ENCODE measurements at regions not wholly inside any gene's neighbourhood (a gene's known extent, or its start where the extent isn't known, plus 50 kb on each side); places are given as distances from the start of the nearest gene placed in this dataset.

DNA sequence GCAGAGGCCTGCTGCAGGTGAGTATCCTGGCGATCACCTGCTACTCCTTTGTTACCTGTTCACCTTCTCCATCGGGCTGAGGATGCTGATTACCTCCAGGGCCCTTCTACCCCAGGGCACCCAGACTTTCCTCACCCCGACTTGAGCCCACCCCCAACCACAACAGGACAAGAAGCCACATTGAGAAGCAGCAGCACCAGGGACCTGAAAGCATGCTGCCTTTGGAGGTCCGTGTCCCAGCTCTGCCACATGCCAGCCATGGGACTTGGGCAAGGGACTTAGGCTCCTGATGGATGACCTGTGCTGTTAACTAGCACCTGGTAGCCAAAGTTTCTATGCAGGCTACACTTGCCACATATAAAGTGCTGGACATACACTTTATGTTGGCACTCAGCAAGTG is 89.7 kb downstream of the CPZ start:
- CTCF ChIA-PET = no interaction called here
- POLR2A ChIA-PET = no interaction called here
- TF ChIP-seq, protein P1, sequence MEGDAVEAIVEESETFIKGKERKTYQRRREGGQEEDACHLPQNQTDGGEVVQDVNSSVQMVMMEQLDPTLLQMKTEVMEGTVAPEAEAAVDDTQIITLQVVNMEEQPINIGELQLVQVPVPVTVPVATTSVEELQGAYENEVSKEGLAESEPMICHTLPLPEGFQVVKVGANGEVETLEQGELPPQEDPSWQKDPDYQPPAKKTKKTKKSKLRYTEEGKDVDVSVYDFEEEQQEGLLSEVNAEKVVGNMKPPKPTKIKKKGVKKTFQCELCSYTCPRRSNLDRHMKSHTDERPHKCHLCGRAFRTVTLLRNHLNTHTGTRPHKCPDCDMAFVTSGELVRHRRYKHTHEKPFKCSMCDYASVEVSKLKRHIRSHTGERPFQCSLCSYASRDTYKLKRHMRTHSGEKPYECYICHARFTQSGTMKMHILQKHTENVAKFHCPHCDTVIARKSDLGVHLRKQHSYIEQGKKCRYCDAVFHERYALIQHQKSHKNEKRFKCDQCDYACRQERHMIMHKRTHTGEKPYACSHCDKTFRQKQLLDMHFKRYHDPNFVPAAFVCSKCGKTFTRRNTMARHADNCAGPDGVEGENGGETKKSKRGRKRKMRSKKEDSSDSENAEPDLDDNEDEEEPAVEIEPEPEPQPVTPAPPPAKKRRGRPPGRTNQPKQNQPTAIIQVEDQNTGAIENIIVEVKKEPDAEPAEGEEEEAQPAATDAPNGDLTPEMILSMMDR (IDR thresholded peaks at IDR 0.05; ENCODE audit: control extremely low read depth, extremely low read depth, low read depth, missing control alignments) = no peak
- no peak for DNase-seq (ENCODE audit: extremely low spot score)

DNA sequence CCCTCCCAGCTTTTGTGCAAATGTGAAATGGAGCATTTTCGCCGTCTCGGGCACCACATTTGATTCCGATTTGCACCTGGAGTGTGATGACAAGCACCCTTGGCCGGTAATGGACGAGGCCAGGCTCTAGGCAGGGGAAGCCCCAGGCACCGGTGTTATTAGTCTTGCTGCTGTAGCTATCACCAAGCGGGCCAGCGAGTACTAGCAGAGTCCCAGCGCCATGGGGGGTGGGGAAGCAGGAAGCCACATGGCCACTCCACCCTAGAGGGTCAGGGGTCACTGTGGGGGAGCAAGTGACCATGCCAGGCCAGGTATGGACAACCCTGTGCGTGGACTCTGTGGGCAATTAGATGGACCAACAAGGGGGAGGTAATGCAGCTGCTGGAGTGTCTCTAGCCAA is 88.8 kb downstream of the CPZ start:
- ChIA-PET POLR2A (no interaction called here), CTCF (no interaction called here)
- no peak for DNase-seq (ENCODE audit: extremely low spot score)
- TF ChIP-seq, protein P1 (IDR thresholded peaks at IDR 0.05; ENCODE audit: control extremely low read depth, extremely low read depth, low read depth, missing control alignments) = no peak

DNA sequence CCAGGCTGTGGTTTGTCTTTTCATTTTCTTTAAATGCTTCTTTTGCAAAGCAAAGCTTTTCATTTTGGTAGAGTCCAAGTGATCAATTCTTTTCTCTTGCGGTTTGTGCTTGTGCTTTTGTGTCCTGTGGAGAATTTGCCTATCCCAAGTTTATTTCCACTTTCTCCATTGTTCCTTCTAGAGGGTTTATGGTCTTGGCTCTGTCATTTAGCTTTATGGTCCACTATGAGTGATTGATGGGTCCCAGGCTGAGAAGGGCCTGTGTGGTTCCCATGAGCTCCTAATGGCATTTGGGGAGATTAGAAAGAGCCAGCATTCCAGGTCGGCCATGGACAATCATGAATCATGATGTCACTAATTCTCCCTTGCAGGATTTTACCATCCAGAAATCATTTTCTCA is 86.5 kb downstream of the CPZ start:
- no peak for DNase-seq (ENCODE audit: extremely low spot score)
- TF ChIP-seq, protein P1 (IDR thresholded peaks at IDR 0.05; ENCODE audit: control extremely low read depth, extremely low read depth, low read depth, missing control alignments) = no peak
- ChIA-PET CTCF (no interaction called here), POLR2A (no interaction called here)

DNA sequence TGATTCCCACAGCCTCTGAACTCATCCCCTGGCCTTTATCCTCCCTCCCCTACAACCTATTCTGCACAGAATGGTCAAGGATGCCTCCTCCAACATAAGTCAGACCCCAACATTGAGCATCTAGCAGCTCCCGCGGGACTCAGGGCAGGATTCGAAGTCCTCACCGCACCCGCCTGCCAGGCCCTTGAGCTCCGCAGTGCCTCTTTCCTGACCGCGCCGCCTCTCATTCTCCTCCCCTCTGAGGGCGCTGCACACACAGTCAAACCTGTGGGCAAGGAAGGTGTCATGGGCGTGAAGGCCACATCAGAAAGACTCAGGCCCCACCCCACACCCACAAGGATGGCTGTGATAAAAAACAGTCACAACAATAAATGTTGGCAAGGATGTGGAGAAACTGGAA is 84.1 kb downstream of the CPZ start:
- no peak for DNase-seq (ENCODE audit: extremely low spot score)
- POLR2A ChIA-PET = no interaction called here
- TF ChIP-seq, protein P1 (IDR thresholded peaks at IDR 0.05; ENCODE audit: control extremely low read depth, extremely low read depth, low read depth, missing control alignments) = no peak
- CTCF ChIA-PET = no interaction called here

DNA sequence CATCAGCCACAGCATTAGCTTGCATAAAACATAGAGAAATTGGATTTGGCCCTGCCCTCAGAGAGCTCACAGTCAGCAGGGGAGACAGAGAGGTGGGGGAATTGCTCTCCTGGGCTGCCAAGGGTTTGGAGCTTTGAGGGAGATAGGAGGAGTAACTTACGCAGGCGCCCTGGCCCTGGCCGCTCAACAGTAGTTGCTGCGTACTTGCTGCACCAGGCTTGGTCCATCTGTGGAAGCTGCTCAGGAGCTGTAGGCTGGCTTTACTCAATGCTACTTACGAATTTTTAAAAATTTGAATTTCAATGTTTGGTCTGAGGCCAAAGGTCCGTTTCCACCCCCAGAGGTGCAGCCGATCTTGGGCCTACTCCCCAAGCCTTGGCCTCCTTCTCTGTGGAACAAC is 83.3 kb downstream of the CPZ start:
- CTCF ChIA-PET = interaction anchor here (2.6 kb wide), 1 partner anchor 12 kb away, joined by 9 read pairs; no protein-coding TSS in a partner anchor

DNA sequence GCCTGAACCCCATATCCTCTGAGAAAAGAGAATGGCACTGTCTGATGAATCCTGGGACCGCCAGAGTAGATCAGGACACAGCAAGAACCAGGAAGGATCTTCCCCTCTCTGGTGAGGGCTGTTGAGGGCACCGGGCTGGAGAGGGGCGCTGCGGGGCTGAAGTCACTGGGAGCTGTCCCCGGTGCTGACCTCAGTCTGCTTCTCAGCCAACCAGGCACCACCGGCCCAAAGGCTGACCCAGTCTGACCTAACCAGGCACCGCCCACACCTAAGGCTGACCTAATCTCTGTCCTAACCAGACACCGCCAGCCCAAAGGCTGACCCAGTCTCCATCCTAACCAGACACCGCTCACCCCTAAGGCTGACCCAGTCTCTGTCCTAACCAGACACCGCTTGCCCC is 82.8 kb downstream of the CPZ start:
- TF ChIP-seq, protein P1 (IDR thresholded peaks at IDR 0.05; ENCODE audit: control extremely low read depth, extremely low read depth, low read depth, missing control alignments) = no peak
- POLR2A ChIA-PET = no interaction called here
- no peak for DNase-seq (ENCODE audit: extremely low spot score)
- CTCF ChIA-PET = interaction anchor here (2.6 kb wide), 1 partner anchor 13 kb away, joined by 9 read pairs; no protein-coding TSS in a partner anchor

More for the DNA sequence above, 83.3 kb downstream of the CPZ start:
- TF ChIP-seq, protein P1 (IDR thresholded peaks at IDR 0.05; ENCODE audit: control extremely low read depth, extremely low read depth, low read depth, missing control alignments) = no peak
- no peak for DNase-seq (ENCODE audit: extremely low spot score)
- POLR2A ChIA-PET = no interaction called here

All from GM10248 (cell line).